Heart left ventricle (tissue), 16 donors: ENCODE measurements at regions not wholly inside any gene's neighbourhood (a gene's known extent, or its start where the extent isn't known, plus 50 kb on each side); places are given as distances from the start of the nearest gene placed in this dataset.

Experiments used
- ATAC-seq, 4 donors: fragments of 200-7000 bp; cut with Tn5 transposase; one replicate each; pipeline ENCODE4 v1.9.1; 2020 to 2022; ENCODE audit warnings: moderate library complexity in 4 of 4, mild to moderate bottlenecking in 3 of 4, moderate number of reproducible peaks in 1 of 4
- DNase-seq, 5 donors: peaks; one replicate each; pipeline ENCODE4 v3.0.0-alpha.2; 2020
- H3K27ac ChIP-seq, 12 donors: fragments of 200-600 bp; sonication (generic) in 4 of 12; one replicate each; pipeline versions ENCODE4 v1.5.0 to v1.8.0; 2016 to 2022; ENCODE audit warnings: mild to moderate bottlenecking in 2 of 12
- H3K27me3 ChIP-seq, 9 donors: fragments of 200-600 bp; sonication (generic) in 2 of 9; one replicate each; pipeline versions ENCODE4 v1.5.1 to v1.8.0; 2016 to 2022; ENCODE audit warnings: mild to moderate bottlenecking in 3 of 9
- H3K36me3 ChIP-seq, 9 donors: fragments of 200-600 bp; sonication (generic) in 2 of 9; one replicate each; pipeline versions ENCODE4 v1.5.0 to v1.8.0; 2018 to 2022; ENCODE audit warnings: mild to moderate bottlenecking in 2 of 9
- H3K4me1 ChIP-seq, 12 donors: fragments of 200-600 bp; sonication (generic) in 4 of 12; one replicate each; pipeline versions ENCODE4 v1.5.0 to v1.8.0; 2016 to 2022; ENCODE audit warnings: mild to moderate bottlenecking in 3 of 12
- H3K4me3 ChIP-seq, 12 donors: fragments of 200-600 bp; sonication (generic) in 4 of 12; one replicate each; pipeline versions ENCODE4 v1.5.0 to v1.8.0; 2017 to 2022; ENCODE audit warnings: mild to moderate bottlenecking in 9 of 12, moderate library complexity in 4 of 12
- H3K9me3 ChIP-seq, 12 donors: fragments of 200-600 bp; sonication (generic) in 4 of 12; one replicate each; pipeline versions ENCODE4 v1.5.0 to v1.8.0; 2016 to 2022; ENCODE audit warnings: mild to moderate bottlenecking in 1 of 12
- POLR2A ChIP-seq, 2 donors: fragments of 450-650 bp; IDR thresholded peaks; one replicate each; pipeline ENCODE4 v1.6.1; 2017; ENCODE audit warnings: antibody characterized with exemption in 2 of 2, mild to moderate bottlenecking in 2 of 2, moderate library complexity in 2 of 2
- WGBS, 4 donors: extraction: QIAGEN DNeasy Blood & Tissue Kit in 2 of 4; methylation state at CpG; one replicate each; pipeline versions ENCODE4 v1.1.5 to v1.1.7; 2013 to 2018; 5-methylcytosine and 5-hydroxymethylcytosine counted together
- intact Hi-C, 10 donors: fragments of 100-400 bp; cut with DNase I; formaldehyde crosslinking; loops; one replicate each; pipeline versions ENCODE4 v1.11.1 to v1.14.2; 2022
- TF ChIP-seq, protein P1 (sequence below), 12 donors: fragments of 200-600 bp; sonication (generic) in 4 of 12; IDR thresholded peaks; one replicate each; pipeline versions ENCODE4 v1.5.0 to v1.8.0; 2018 to 2022; ENCODE audit warnings: antibody characterized with exemption in 12 of 12, mild to moderate bottlenecking in 5 of 12
- donor health status: ischemic (EF 13 %, LVEDD 7.1; RV severe dilation, severe dysfunction).
- donor health status: healthy with polysubstance abuse.
- donor health status: DM: no; HTN: yes; CAD: no.
- donor health status: DM: no; HTN: no; CAD: no.
- donor health status: ischemic (EF 25% LVEDD 6.9; RV normal size, moderate dysfunction).
- donor health status: ischemic (EF 25% LVEDD 5.7; RV mildly dilated, moderate dysfunction).
- donor health status: healthy.
- donor health status: DM: yes; HTN: yes; CAD: no.
- donor health status: ischemic (EF 35%, LVEDD 5.7; RV mildly dilated, moderate dysfunction).
- donor health status: nonischemic (EF 11% LVEDD 7.7; RV severe dilation, severe dysfunction).
- donor health status: DM: yes; HTN: yes; CAD: no.
- donor health status: PGD.
- donor health status: ischemic (EF 29% LVEDD 5.4; RV normal size, mild dysfunction).
- donor health status: nonischemic (EF 23%, LVEDD 6.1; RV moderate dilation, normal function).

- TF ChIP-seq, protein P1, sequence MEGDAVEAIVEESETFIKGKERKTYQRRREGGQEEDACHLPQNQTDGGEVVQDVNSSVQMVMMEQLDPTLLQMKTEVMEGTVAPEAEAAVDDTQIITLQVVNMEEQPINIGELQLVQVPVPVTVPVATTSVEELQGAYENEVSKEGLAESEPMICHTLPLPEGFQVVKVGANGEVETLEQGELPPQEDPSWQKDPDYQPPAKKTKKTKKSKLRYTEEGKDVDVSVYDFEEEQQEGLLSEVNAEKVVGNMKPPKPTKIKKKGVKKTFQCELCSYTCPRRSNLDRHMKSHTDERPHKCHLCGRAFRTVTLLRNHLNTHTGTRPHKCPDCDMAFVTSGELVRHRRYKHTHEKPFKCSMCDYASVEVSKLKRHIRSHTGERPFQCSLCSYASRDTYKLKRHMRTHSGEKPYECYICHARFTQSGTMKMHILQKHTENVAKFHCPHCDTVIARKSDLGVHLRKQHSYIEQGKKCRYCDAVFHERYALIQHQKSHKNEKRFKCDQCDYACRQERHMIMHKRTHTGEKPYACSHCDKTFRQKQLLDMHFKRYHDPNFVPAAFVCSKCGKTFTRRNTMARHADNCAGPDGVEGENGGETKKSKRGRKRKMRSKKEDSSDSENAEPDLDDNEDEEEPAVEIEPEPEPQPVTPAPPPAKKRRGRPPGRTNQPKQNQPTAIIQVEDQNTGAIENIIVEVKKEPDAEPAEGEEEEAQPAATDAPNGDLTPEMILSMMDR (IDR thresholded peaks at IDR 0.05): no peak
- TF ChIP-seq POLR2A (IDR thresholded peaks at IDR 0.05): no peak
- no peaks in the 10 kb centered on the region for H3K27me3 ChIP-seq
- ATAC-seq (peak; percentile 79 to 96 (median 93)), DNase-seq (peak in 3 of 5 donors; percentile 29 to 64 (median 31))
- peaks cover 0 to 31% (median 14%) of the 10 kb centered on the region in 12 donors for H3K4me1 ChIP-seq
- 13 to 23% (median 18%) methylated on average over 7 of the region's 7 CpGs for WGBS, 4 donors
- H3K9me3 ChIP-seq: no peaks in the 10 kb centered on the region
- peak overlapping the region; percentile 7 to 87 (median 82) for H3K27ac ChIP-seq
- intact Hi-C loops: loop anchor here in 1 of 10 donors (10.0 kb wide), 2 partner anchors 107 to 173 kb away; no protein-coding TSS in a partner anchor
- no peaks in the 10 kb centered on the region for H3K36me3 ChIP-seq
- peak overlapping the region in 9 of 12 donors; percentile 26 to 57 (median 41) for H3K4me3 ChIP-seq
Observed at GRCh38 chr12:67827820-67828383, 161.3 kb upstream of the IFNG-AS1 start.

DNA sequence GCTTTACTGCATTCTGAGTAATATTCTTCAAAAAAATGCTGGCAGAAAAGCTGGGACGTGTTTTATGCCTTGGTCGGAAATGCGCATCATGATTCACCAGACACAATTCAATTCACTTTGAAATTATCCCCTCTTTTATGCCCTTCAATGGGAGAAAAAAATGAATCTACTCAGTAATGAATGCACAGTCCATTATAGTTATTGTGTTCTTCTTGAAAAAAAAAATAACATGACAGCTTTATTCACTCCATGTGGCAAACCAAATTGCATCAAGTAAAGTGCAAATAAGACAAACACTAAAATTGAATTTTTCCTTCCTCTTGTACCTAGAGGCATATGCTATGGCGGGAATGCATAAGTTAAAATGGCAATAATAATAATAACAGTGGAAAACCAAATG lies 159.4 kb upstream of the IFNG-AS1 start:
- TF ChIP-seq POLR2A (IDR thresholded peaks at IDR 0.05): no peak
- TF ChIP-seq, protein P1 (IDR thresholded peaks at IDR 0.05): no peak
- intact Hi-C loops: loop anchor here in 1 of 10 donors (10.0 kb wide), 3 partner anchors 105 to 385 kb away; no protein-coding TSS in a partner anchor
- WGBS, 4 donors: 97 to 98% (median 98%) methylated on average over 4 of the region's 4 CpGs

DNA sequence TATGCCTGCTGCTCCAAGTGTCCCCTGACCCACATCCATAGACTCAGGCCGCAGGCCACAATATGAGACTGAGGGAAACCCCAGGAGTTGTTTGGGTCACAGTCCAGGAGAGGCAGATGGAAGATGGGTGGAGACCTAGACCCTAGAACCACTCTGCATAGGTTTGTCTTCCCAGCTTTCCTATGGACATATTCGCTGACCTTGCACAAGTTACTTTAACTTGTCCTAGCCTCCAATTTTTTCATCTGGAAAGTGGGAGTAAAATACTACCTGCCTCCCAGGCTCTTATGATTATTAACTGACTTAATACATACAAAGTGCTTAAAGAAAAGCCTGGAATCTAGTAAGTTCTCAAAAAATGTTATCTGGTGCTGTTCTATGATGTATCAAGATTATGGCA lies 157.1 kb upstream of the IFNG-AS1 start:
- WGBS, 4 donors: 95 to 97% (median 96%) methylated on average over 2 of the region's 2 CpGs
- no peak for ATAC-seq
- Histone ChIP-seq H3K4me1 (peaks cover 0 to 18% (median 11%) of the 10 kb centered on the region in 12 donors), H3K4me3 (no peak overlapping the region), H3K27ac (no peak overlapping the region), H3K9me3 (peaks cover 0 to 8% (median 0%) of the 10 kb centered on the region in 12 donors), H3K36me3 (no peaks in the 10 kb centered on the region), H3K27me3 (no peaks in the 10 kb centered on the region)
- TF ChIP-seq POLR2A (IDR thresholded peaks at IDR 0.05): no peak
- TF ChIP-seq, protein P1 (IDR thresholded peaks at IDR 0.05): no peak
- no peak for DNase-seq
- intact Hi-C loops: loop anchor here in 1 of 10 donors (10.0 kb wide), 1 partner anchor 387 kb away; no protein-coding TSS in a partner anchor

More for the DNA sequence above, 159.4 kb upstream of the IFNG-AS1 start:
- ATAC-seq: no peak
- DNase-seq: no peak
- no peaks in the 10 kb centered on the region for H3K9me3 ChIP-seq
- H3K4me1 ChIP-seq: peaks cover 0 to 31% (median 14%) of the 10 kb centered on the region in 12 donors
- no peak overlapping the region for H3K27ac ChIP-seq
- H3K36me3 ChIP-seq: no peaks in the 10 kb centered on the region
- H3K27me3 ChIP-seq: no peaks in the 10 kb centered on the region
- no peak overlapping the region for H3K4me3 ChIP-seq

GRCh38 chr12:67833602-67834001 lies 155.6 kb upstream of the IFNG-AS1 start:
- H3K4me1 ChIP-seq: peaks cover 0 to 3% (median under 1%) of the 10 kb centered on the region in 12 donors
- no peak overlapping the region for H3K27ac ChIP-seq
- ATAC-seq (no peak), DNase-seq (no peak)
- peaks cover 0 to 14% (median under 1%) of the 10 kb centered on the region in 12 donors for H3K9me3 ChIP-seq
- TF ChIP-seq, protein P1 (IDR thresholded peaks at IDR 0.05): no peak
- TF ChIP-seq POLR2A (IDR thresholded peaks at IDR 0.05): no peak
- H3K4me3 ChIP-seq: no peak overlapping the region
- 83 to 86% (median 84%) methylated on average over 5 of the region's 5 CpGs for WGBS, 4 donors
- intact Hi-C loops: loop anchor here in 1 of 10 donors (10.0 kb wide), 1 partner anchor 389 kb away; no protein-coding TSS in a partner anchor
- H3K27me3 ChIP-seq: no peaks in the 10 kb centered on the region
- H3K36me3 ChIP-seq: no peaks in the 10 kb centered on the region
